HL-60 (cell line): ENCODE measurements at regions not wholly inside any gene's neighbourhood (a gene's known extent, or its start where the extent isn't known, plus 50 kb on each side); places are given as distances from the start of the nearest gene placed in this dataset.
A peak's percentile ranks its signal among the peaks of the same experiment; 100 is the strongest.

Experiments
- CTCF ChIP-seq: IDR thresholded peaks from one replicate; pipeline ENCODE4 v1.5.1; 2011; ENCODE audit warnings: low read length, control low read depth, inconsistent platforms; ENCODE audit not compliant: insufficient read depth
- POLR2AphosphoS5 ChIP-seq: IDR thresholded peaks from 2 replicates; pipeline ENCODE4 v1.6.1; 2012; ENCODE audit warnings: low read depth

- TF ChIP-seq CTCF (peak; percentile 96), POLR2AphosphoS5 (no peak)
These were observed 77.4 kb upstream of the DMRT1 start for GRCh38 chr9:764105-764524.
